PC-9 (cell line): ENCODE measurements at regions not wholly inside any gene's neighbourhood (a gene's known extent, or its start where the extent isn't known, plus 50 kb on each side); places are given as distances from the start of the nearest gene placed in this dataset.

Experiments
- BruUV-seq: library from RNA; stranded (reverse); fragments of 400-500 nt; replicated peaks from 2 replicates; lab custom pipeline; 2021; lab: Mats Ljungman, UMichigan
- CTCF ChIA-PET: fragments of 300-600 bp; sonication (Branson Sonifier 250); formaldehyde crosslinking; loops from one replicate; lab custom pipeline; 2022; ENCODE audit warnings: antibody characterized with exemption; lab: Charles Lee
- POLR2A ChIA-PET: fragments of 300-600 bp; sonication (Branson Sonifier 250); formaldehyde crosslinking; loops from one replicate; lab custom pipeline; 2022; ENCODE audit warnings: antibody characterized with exemption; ENCODE audit not compliant: unreplicated experiment; lab: Charles Lee
- DNase-seq, 2 experiments: peaks; one replicate each; pipeline versions ENCODE4 v3.0.0 to v3.0.0-alpha.2; 2015 to 2022; ENCODE audit warnings: mixed read lengths in 1 of 2
- H2AFZ ChIP-seq: fragments of 200-600 bp; sonication (generic); 2 replicates; pipeline ENCODE4 v1.8.1; 2017; ENCODE audit warnings: antibody characterized with exemption
- H3F3A ChIP-seq: fragments of 200-600 bp; sonication (generic); 2 replicates; pipeline ENCODE4 v1.8.1; 2017; ENCODE audit warnings: antibody characterized with exemption, mild to moderate bottlenecking, low read depth; ENCODE audit not compliant: insufficient read depth
- H3K27ac ChIP-seq: fragments of 200-600 bp; sonication (generic); 2 replicates; pipeline ENCODE4 v1.6.1; 2016; ENCODE audit warnings: mixed run types
- H3K27me3 ChIP-seq: fragments of 200-600 bp; sonication (generic); 2 replicates; pipeline ENCODE4 v1.6.1; 2016; ENCODE audit warnings: low read depth, mixed run types; ENCODE audit not compliant: insufficient read depth
- H3K36me3 ChIP-seq: fragments of 200-600 bp; sonication (generic); 2 replicates; pipeline ENCODE4 v1.6.1; 2016; ENCODE audit warnings: low read depth, mixed run types
- H3K4me1 ChIP-seq: fragments of 200-600 bp; sonication (generic); replicated peaks from 2 replicates; pipeline ENCODE4 v1.6.1; 2016; ENCODE audit warnings: mixed run types; ENCODE audit not compliant: insufficient read depth
- H3K4me2 ChIP-seq: fragments of 200-600 bp; sonication (generic); 2 replicates; pipeline ENCODE4 v1.6.1; 2017; ENCODE audit warnings: mixed run types
- H3K4me3 ChIP-seq: fragments of 200-600 bp; sonication (generic); 2 replicates; pipeline ENCODE4 v1.6.1; 2016; ENCODE audit warnings: mixed run types
- H3K79me2 ChIP-seq: fragments of 200-600 bp; sonication (generic); 2 replicates; pipeline ENCODE4 v1.6.1; 2017; ENCODE audit warnings: low read depth, mixed run types
- H3K9me2 ChIP-seq: fragments of 200-600 bp; sonication (generic); 2 replicates; pipeline ENCODE4 v1.8.1; 2017; ENCODE audit warnings: mild to moderate bottlenecking; ENCODE audit not compliant: insufficient read depth
- H3K9me3 ChIP-seq: fragments of 200-600 bp; sonication (generic); 2 replicates; pipeline ENCODE4 v1.8.1; 2016; ENCODE audit warnings: low read depth; ENCODE audit not compliant: insufficient read depth
- H4K20me1 ChIP-seq: fragments of 200-600 bp; sonication (generic); 2 replicates; pipeline ENCODE4 v1.8.1; 2017; ENCODE audit not compliant: insufficient read depth
- EZH2 ChIP-seq: fragments of 200-600 bp; sonication (generic); IDR thresholded peaks from 2 replicates; pipeline ENCODE4 v1.8.0; 2017; ENCODE audit warnings: antibody characterized with exemption, low read depth
- intact Hi-C: fragments of 100-400 bp; cut with micrococcal nuclease; formaldehyde crosslinking; loops from one replicate; pipeline ENCODE4 v1.10.0; 2022; ENCODE audit not compliant: unreplicated experiment
- TF ChIP-seq, protein P1 (sequence below): fragments of 200-600 bp; sonication (generic); conservative IDR thresholded peaks from 2 replicates; pipeline ENCODE4 v1.6.1; 2017; ENCODE audit warnings: mixed run types, antibody characterized with exemption, mild to moderate bottlenecking, moderate library complexity

GRCh38 chr5:12242950-12243888 lies 339.0 kb upstream of the CTNND2 start:
- H3K79me2 ChIP-seq: no peaks in the 10 kb centered on the region
- H3K27ac ChIP-seq: peak overlapping the region; percentile 54
- H3K27me3 ChIP-seq: no peaks in the 10 kb centered on the region
- peaks cover 4% of the 10 kb centered on the region; the same call in 1 of the 2 replicates for H3K9me2 ChIP-seq
- no TSS peak for BruUV-seq
- peaks cover 8% of the 10 kb centered on the region; the same call in 1 of the 2 replicates for H3F3A ChIP-seq
- H3K9me3 ChIP-seq: peaks cover 5% of the 10 kb centered on the region; the same call in 1 of the 2 replicates
- no peaks in the 10 kb centered on the region for H3K36me3 ChIP-seq
- no peaks in the 10 kb centered on the region for H4K20me1 ChIP-seq
- H3K4me1 ChIP-seq: peaks cover 21% of the 10 kb centered on the region
- H2AFZ ChIP-seq: peak overlapping the region; percentile 46; the same call in 1 of the 2 replicates
- ChIA-PET CTCF (interaction anchor here (0.6 kb wide), 1 partner anchor 50 kb away, joined by 3 read pairs; no protein-coding TSS in a partner anchor), POLR2A (no interaction called here)
- no peak overlapping the region; the same call in 1 of the 2 replicates for H3K4me3 ChIP-seq
- H3K4me2 ChIP-seq: peak overlapping the region; percentile 34
- no peak for TF ChIP-seq EZH2
- TF ChIP-seq, protein P1, sequence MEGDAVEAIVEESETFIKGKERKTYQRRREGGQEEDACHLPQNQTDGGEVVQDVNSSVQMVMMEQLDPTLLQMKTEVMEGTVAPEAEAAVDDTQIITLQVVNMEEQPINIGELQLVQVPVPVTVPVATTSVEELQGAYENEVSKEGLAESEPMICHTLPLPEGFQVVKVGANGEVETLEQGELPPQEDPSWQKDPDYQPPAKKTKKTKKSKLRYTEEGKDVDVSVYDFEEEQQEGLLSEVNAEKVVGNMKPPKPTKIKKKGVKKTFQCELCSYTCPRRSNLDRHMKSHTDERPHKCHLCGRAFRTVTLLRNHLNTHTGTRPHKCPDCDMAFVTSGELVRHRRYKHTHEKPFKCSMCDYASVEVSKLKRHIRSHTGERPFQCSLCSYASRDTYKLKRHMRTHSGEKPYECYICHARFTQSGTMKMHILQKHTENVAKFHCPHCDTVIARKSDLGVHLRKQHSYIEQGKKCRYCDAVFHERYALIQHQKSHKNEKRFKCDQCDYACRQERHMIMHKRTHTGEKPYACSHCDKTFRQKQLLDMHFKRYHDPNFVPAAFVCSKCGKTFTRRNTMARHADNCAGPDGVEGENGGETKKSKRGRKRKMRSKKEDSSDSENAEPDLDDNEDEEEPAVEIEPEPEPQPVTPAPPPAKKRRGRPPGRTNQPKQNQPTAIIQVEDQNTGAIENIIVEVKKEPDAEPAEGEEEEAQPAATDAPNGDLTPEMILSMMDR: no peak
- intact Hi-C loops: no loop called here
- DNase-seq: peak in 1 of 2 experiments; percentile 78

- POLR2A ChIA-PET: no interaction called here
- H3K4me3 ChIP-seq: no peak overlapping the region
- no peaks in the 10 kb centered on the region for H3K79me2 ChIP-seq
- no peak overlapping the region for H3K4me2 ChIP-seq
- no peak overlapping the region for H3K27ac ChIP-seq
- CTCF ChIA-PET: no interaction called here
- peaks cover 5% of the 10 kb centered on the region for H3K4me1 ChIP-seq
- no peak overlapping the region for H2AFZ ChIP-seq
- peaks cover 2% of the 10 kb centered on the region; the same call in 1 of the 2 replicates for H3F3A ChIP-seq
- peaks cover 11% of the 10 kb centered on the region; the same call in 1 of the 2 replicates for H3K9me3 ChIP-seq
- H3K9me2 ChIP-seq: peaks cover 3% of the 10 kb centered on the region; the same call in 1 of the 2 replicates
- H3K27me3 ChIP-seq: no peaks in the 10 kb centered on the region
- intact Hi-C loops: no loop called here
- H3K36me3 ChIP-seq: no peaks in the 10 kb centered on the region
- H4K20me1 ChIP-seq: no peaks in the 10 kb centered on the region
- no peak for DNase-seq
- TF ChIP-seq EZH2: no peak
- TF ChIP-seq, protein P1: no peak
- no TSS peak for BruUV-seq
Measured at GRCh38 chr5:12237837-12238575, 333.8 kb upstream of the CTNND2 start.

DNA sequence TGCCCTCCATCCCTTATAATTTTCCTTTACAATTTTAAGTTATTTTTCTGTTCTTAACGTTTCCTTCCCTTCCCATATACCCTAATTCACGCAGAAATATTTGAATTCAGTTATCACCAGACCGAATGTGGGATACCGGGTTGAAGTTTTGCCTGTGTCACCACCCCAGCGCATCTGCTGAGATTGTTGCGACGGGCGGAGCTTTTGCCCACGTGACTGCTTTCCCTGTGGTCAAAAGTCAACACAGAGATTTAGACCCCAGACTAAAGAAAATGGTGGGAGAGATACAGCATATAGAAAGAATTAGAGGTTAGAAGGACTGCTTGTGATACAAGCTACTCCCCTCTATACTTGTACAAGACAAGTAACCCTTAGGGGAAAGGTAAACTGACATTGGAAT lies 326.4 kb upstream of the CTNND2 start:
- BruUV-seq: no TSS peak
- no peaks in the 10 kb centered on the region for H4K20me1 ChIP-seq
- H3K4me3 ChIP-seq: no peak overlapping the region
- H3K79me2 ChIP-seq: no peaks in the 10 kb centered on the region
- DNase-seq: no peak
- ChIA-PET CTCF (no interaction called here), POLR2A (no interaction called here)
- H2AFZ ChIP-seq: no peak overlapping the region
- H3K9me2 ChIP-seq: peaks cover 3% of the 10 kb centered on the region; the same call in 1 of the 2 replicates
- no peaks in the 10 kb centered on the region for H3F3A ChIP-seq
- no peak overlapping the region for H3K4me2 ChIP-seq
- no peaks in the 10 kb centered on the region for H3K4me1 ChIP-seq
- H3K9me3 ChIP-seq: peaks cover 6% of the 10 kb centered on the region; the same call in 1 of the 2 replicates
- no peaks in the 10 kb centered on the region for H3K36me3 ChIP-seq
- no peak overlapping the region for H3K27ac ChIP-seq
- H3K27me3 ChIP-seq: no peaks in the 10 kb centered on the region
- intact Hi-C loops: no loop called here
- TF ChIP-seq, protein P1: no peak
- no peak for TF ChIP-seq EZH2
